H1 (cell line): ENCODE measurements at regions not wholly inside any gene's neighbourhood (a gene's known extent, or its start where the extent isn't known, plus 50 kb on each side); places are given as distances from the start of the nearest gene placed in this dataset.

ENCODE experiments used
- CTCF ChIA-PET: fragments of 300-600 bp; sonication (Branson Sonifier 250); formaldehyde crosslinking; loops from one replicate; lab custom pipeline; 2021; ENCODE audit not compliant: partially characterized antibody; lab: Charles Lee
- POLR2A ChIA-PET: fragments of 300-600 bp; sonication (Branson Sonifier 250); formaldehyde crosslinking; loops from one replicate; lab custom pipeline; 2021; ENCODE audit warnings: inconsistent platforms; ENCODE audit not compliant: partially characterized antibody; lab: Charles Lee
- DNase-seq, 2 experiments: peaks; one replicate each; pipeline versions ENCODE4 v3.0.0 to v3.0.0-alpha.2; 2010 to 2022; ENCODE audit warnings: low spot score in 2 of 2, low read depth in 1 of 2, mixed read lengths in 1 of 2
- FAIRE-seq: peaks from 2 replicates; lab custom pipeline; 2011; peaks lifted over from hg19 to GRCh38; lab: Jason Lieb, UNC
- H2AFZ ChIP-seq: 2 replicates; pipeline ENCODE4 v1.8.1; 2012; ENCODE audit warnings: low read length, inconsistent platforms
- H2AK5ac ChIP-seq: 2 replicates; pipeline ENCODE4 v1.6.1; 2013; ENCODE audit warnings: low read depth, low read length
- H2BK120ac ChIP-seq: replicated peaks from 2 replicates; pipeline ENCODE3; 2013; ENCODE audit warnings: low read depth, low read length, inconsistent platforms
- H2BK12ac ChIP-seq: 2 replicates; pipeline ENCODE4 v1.6.1; 2013; ENCODE audit warnings: low read depth, low read length
- H2BK15ac ChIP-seq: 2 replicates; pipeline ENCODE4 v1.6.1; 2013; ENCODE audit warnings: low read length
- H2BK20ac ChIP-seq: 2 replicates; pipeline ENCODE4 v1.6.1; 2013; ENCODE audit warnings: low read length
- H2BK5ac ChIP-seq: 2 replicates; pipeline ENCODE4 v1.6.1; 2013; ENCODE audit warnings: low read depth, low read length
- H3K14ac ChIP-seq: 2 replicates; pipeline ENCODE4 v1.6.1; 2013; ENCODE audit warnings: inconsistent platforms; ENCODE audit not compliant: insufficient read length
- H3K18ac ChIP-seq: 2 replicates; pipeline ENCODE4 v1.6.1; 2013; ENCODE audit warnings: low read length; ENCODE audit errors: extremely low read depth
- H3K23ac ChIP-seq: 2 replicates; pipeline ENCODE4 v1.6.1; 2013; ENCODE audit warnings: inconsistent platforms; ENCODE audit not compliant: insufficient read length
- H3K23me2 ChIP-seq: 2 replicates; pipeline ENCODE4 v1.6.1; 2013; ENCODE audit warnings: low read depth, low read length
- H3K27ac ChIP-seq: 2 replicates; pipeline ENCODE4 v1.6.1; 2011; ENCODE audit warnings: low read depth, low read length, inconsistent platforms
- H3K27me3 ChIP-seq, 4 experiments: replicated peaks in 1 of 4; 1 replicate in 1 of 4; 2 replicates in 3 of 4; pipeline versions ENCODE4 v1.6.1 to v1.8.1; 2011 to 2013; ENCODE audit warnings: low read length in 3 of 4, mild to moderate bottlenecking in 3 of 4, inconsistent platforms in 2 of 4, mixed read lengths in 2 of 4, moderate library complexity in 1 of 4; ENCODE audit not compliant: control insufficient read depth in 3 of 4, insufficient read depth in 3 of 4; ENCODE audit errors: extremely low read depth in 1 of 4
- H3K36me3 ChIP-seq, 4 experiments: 2 replicates each; pipeline versions ENCODE4 v1.6.1 to v1.8.1; 2011 to 2013; ENCODE audit warnings: mild to moderate bottlenecking in 4 of 4, low read length in 3 of 4, moderate library complexity in 2 of 4, control low read depth in 1 of 4, inconsistent platforms in 1 of 4; ENCODE audit not compliant: insufficient read depth in 4 of 4, control insufficient read depth in 2 of 4
- H3K4ac ChIP-seq: replicated peaks from 2 replicates; pipeline ENCODE3; 2013; ENCODE audit warnings: low read length, low read depth, mixed read lengths, inconsistent platforms; ENCODE audit not compliant: insufficient read length
- H3K4me1 ChIP-seq, 4 experiments: replicated peaks in 1 of 4; 1 replicate in 1 of 4; 2 replicates in 3 of 4; pipeline versions ENCODE4 v1.6.1 to v1.8.1; 2011 to 2013; ENCODE audit warnings: low read length in 3 of 4, inconsistent platforms in 2 of 4, mixed read lengths in 1 of 4; ENCODE audit not compliant: insufficient read depth in 4 of 4, control insufficient read depth in 3 of 4
- H3K4me2 ChIP-seq, 2 experiments: 2 replicates each; pipeline versions ENCODE4 v1.6.1 to v1.8.1; 2011 to 2013; ENCODE audit warnings: low read depth in 2 of 2, low read length in 2 of 2, control low read depth in 1 of 2, inconsistent platforms in 1 of 2, mild to moderate bottlenecking in 1 of 2; ENCODE audit not compliant: insufficient read depth in 1 of 2
- H3K4me3 ChIP-seq, 4 experiments: fragments of 200-600, 300-600 bp in 1 of 4; sonication (generic), shearing (Covaris generic), sonication (Bioruptor Twin) in 1 of 4; 2 replicates each; pipeline versions ENCODE4 v1.5.1 to v1.8.1; 2011 to 2016; ENCODE audit warnings: low read length in 4 of 4, low read depth in 3 of 4, control low read depth in 2 of 4, inconsistent platforms in 2 of 4, mild to moderate bottlenecking in 2 of 4, mixed read lengths in 1 of 4, moderate library complexity in 1 of 4; ENCODE audit not compliant: insufficient read depth in 2 of 4; ENCODE audit errors: extremely low read depth in 1 of 4
- H3K56ac ChIP-seq: replicated peaks from 2 replicates; pipeline ENCODE3; 2013; ENCODE audit warnings: low read depth, mild to moderate bottlenecking, mixed read lengths, low read length, inconsistent platforms; ENCODE audit not compliant: insufficient read length
- H3K79me1 ChIP-seq: 2 replicates; pipeline ENCODE4 v1.6.1; 2013; ENCODE audit warnings: low read depth, low read length, control low read depth
- H3K79me2 ChIP-seq, 2 experiments: 2 replicates each; pipeline versions ENCODE4 v1.6.1 to v1.8.1; 2012 to 2013; ENCODE audit warnings: low read length in 2 of 2, mild to moderate bottlenecking in 2 of 2, inconsistent platforms in 1 of 2; ENCODE audit not compliant: insufficient read depth in 2 of 2, control insufficient read depth in 1 of 2
- H3K9ac ChIP-seq, 4 experiments: replicated peaks in 1 of 4; 1 replicate in 1 of 4; 2 replicates in 3 of 4; pipeline versions ENCODE4 v1.6.1 to v1.8.1; 2011 to 2013; ENCODE audit warnings: low read depth in 3 of 4, low read length in 3 of 4, control low read depth in 2 of 4, mild to moderate bottlenecking in 2 of 4, moderate library complexity in 2 of 4, inconsistent platforms in 1 of 4; ENCODE audit errors: extremely low read depth in 1 of 4
- H3K9me3 ChIP-seq, 2 experiments: 2 replicates each; pipeline versions ENCODE4 v1.6.1 to v1.8.1; 2012 to 2013; ENCODE audit warnings: mild to moderate bottlenecking in 2 of 2, moderate library complexity in 2 of 2, control low read depth in 1 of 2, inconsistent platforms in 1 of 2, low read depth in 1 of 2, low read length in 1 of 2, mixed read lengths in 1 of 2; ENCODE audit not compliant: insufficient read depth in 2 of 2
- H4K20me1 ChIP-seq, 2 experiments: replicated peaks in 1 of 2; 2 replicates each; pipeline versions ENCODE3 to v1.8.1; 2011 to 2013; ENCODE audit warnings: inconsistent platforms in 2 of 2, low read length in 2 of 2, mild to moderate bottlenecking in 1 of 2; ENCODE audit not compliant: insufficient read depth in 2 of 2, control insufficient read depth in 1 of 2
- H4K5ac ChIP-seq: 2 replicates; pipeline ENCODE4 v1.6.1; 2013; ENCODE audit warnings: low read length, low read depth, mixed read lengths, inconsistent platforms; ENCODE audit not compliant: insufficient read length
- H4K8ac ChIP-seq: 2 replicates; pipeline ENCODE4 v1.8.0; 2013; ENCODE audit warnings: mild to moderate bottlenecking, moderate library complexity, low read length, inconsistent platforms; ENCODE audit not compliant: insufficient read depth; ENCODE audit errors: extremely low read depth
- H4K91ac ChIP-seq: replicated peaks from 2 replicates; pipeline ENCODE3; 2013; ENCODE audit warnings: low read length, mixed read lengths, inconsistent platforms; ENCODE audit not compliant: insufficient read length
- ATF3 ChIP-seq: IDR thresholded peaks from 2 replicates; pipeline ENCODE4 v1.6.1; 2011; ENCODE audit warnings: low read depth, mild to moderate bottlenecking, low read length; ENCODE audit not compliant: insufficient read depth
- CHD2 ChIP-seq: IDR thresholded peaks from 2 replicates; pipeline ENCODE4 v1.6.1; 2012; ENCODE audit warnings: low read length, improper control_type of control experiment
- CREB1 ChIP-seq: IDR thresholded peaks from 2 replicates; pipeline ENCODE4 v1.6.1; 2012; ENCODE audit warnings: inconsistent platforms
- GABPA ChIP-seq: IDR thresholded peaks from 2 replicates; pipeline ENCODE4 v1.6.1; 2011; ENCODE audit warnings: mild to moderate bottlenecking, low read length, moderate library complexity, borderline replicate concordance; ENCODE audit not compliant: insufficient read depth
- JUN ChIP-seq: IDR thresholded peaks from 2 replicates; pipeline ENCODE4 v1.6.1; 2011; ENCODE audit warnings: low read depth, mild to moderate bottlenecking, improper control_type of control experiment, low read length
- KDM5A ChIP-seq: fragments of 200-600 bp; IDR thresholded peaks from 2 replicates; pipeline ENCODE4 v1.7.1; 2012; ENCODE audit warnings: mild to moderate bottlenecking, low read length, inconsistent platforms, mixed read lengths
- MAX ChIP-seq: IDR thresholded peaks from 2 replicates; pipeline ENCODE4 v1.6.1; 2012; ENCODE audit warnings: inconsistent platforms
- RBBP5 ChIP-seq: IDR thresholded peaks from 2 replicates; pipeline ENCODE4 v1.7.1; 2012; ENCODE audit warnings: low read depth, mild to moderate bottlenecking, inconsistent platforms, low read length, moderate library complexity, borderline replicate concordance
- SAP30 ChIP-seq: fragments of 300-600 bp; sonication (generic); IDR thresholded peaks from 2 replicates; pipeline ENCODE4 v1.7.1; 2012; ENCODE audit warnings: low read length, moderate library complexity, mild to moderate bottlenecking, inconsistent platforms; ENCODE audit not compliant: insufficient read depth, insufficient replicate concordance
- SIRT6 ChIP-seq: IDR thresholded peaks from one replicate; pipeline ENCODE4 v1.7.1; 2012; ENCODE audit warnings: low read length, inconsistent platforms
- SP4 ChIP-seq: IDR thresholded peaks from 2 replicates; pipeline ENCODE4 v1.6.1; 2012; ENCODE audit warnings: low read length, inconsistent platforms
- SRF ChIP-seq: IDR thresholded peaks from 2 replicates; pipeline ENCODE4 v1.6.1; 2011; ENCODE audit warnings: mild to moderate bottlenecking, low read depth, low read length, moderate library complexity
- SUZ12 ChIP-seq: fragments of 200-600 bp; sonication (generic); IDR thresholded peaks from 2 replicates; pipeline ENCODE4 v1.6.1; 2012; ENCODE audit warnings: mild to moderate bottlenecking, inconsistent platforms, low read length, moderate library complexity, mixed read lengths
- TEAD4 ChIP-seq: IDR thresholded peaks from 2 replicates; pipeline ENCODE4 v1.6.1; 2012; ENCODE audit warnings: low read depth, low read length, inconsistent platforms, mixed read lengths
- WGBS, 2 experiments: shearing (Covaris generic) in 1 of 2; methylation state at CpG; one replicate each; pipeline versions ENCODE4 v1.1.6 to v1.1.7; 2013 to 2015; ENCODE audit warnings: low lambda C conversion rate in 2 of 2, mixed read lengths in 2 of 2, inconsistent platforms in 1 of 2, low coverage in 1 of 2, missing lambda C conversion rate in 1 of 2; ENCODE audit not compliant: insufficient replicate concordance in 2 of 2, insufficient coverage in 1 of 2, insufficient read length in 1 of 2; ENCODE audit errors: extremely low coverage in 1 of 2, missing lambda C conversion rate in 1 of 2; 5-methylcytosine and 5-hydroxymethylcytosine counted together

- Histone ChIP-seq H3K23me2 (no peaks in the 10 kb centered on the region; the same call in 1 of the 2 replicates), H3K9me3 (no peaks in the 10 kb centered on the region), H3K79me1 (no peaks in the 10 kb centered on the region), H3K14ac (no peak overlapping the region), H2BK5ac (no peak overlapping the region), H2BK120ac (no peak overlapping the region), H3K18ac (no peak overlapping the region), H3K23ac (no peak overlapping the region), H4K20me1 (no peaks in the 10 kb centered on the region), H3K79me2 (no peaks in the 10 kb centered on the region), H2AK5ac (no peak overlapping the region), H3K4ac (no peak overlapping the region), H4K5ac (no peak overlapping the region), H2BK12ac (no peak overlapping the region), H3K56ac (no peak overlapping the region), H3K27me3 (no peaks in the 10 kb centered on the region), H2AFZ (no peak overlapping the region), H4K91ac (no peak overlapping the region), H3K4me3 (no peak overlapping the region), H4K8ac (no peak overlapping the region), H3K4me1 (peaks cover 2 to 4% (median 4%) of the 10 kb centered on the region in 4 experiments; a peak in 5 of 7 replicates), H3K4me2 (no peak overlapping the region), H2BK20ac (no peak overlapping the region), H3K36me3 (no peaks in the 10 kb centered on the region), H3K9ac (no peak overlapping the region), H3K27ac (no peak overlapping the region), H2BK15ac (no peak overlapping the region)
- POLR2A ChIA-PET: no interaction called here
- DNase-seq (no peak), FAIRE-seq (no peak)
- TF ChIP-seq CREB1: no peak
- TF ChIP-seq SIRT6: no peak
- TF ChIP-seq JUN: no peak
- no peak for TF ChIP-seq SP4
- TF ChIP-seq SRF: no peak
- no peak for TF ChIP-seq SAP30
- TF ChIP-seq TEAD4: no peak
- no peak for TF ChIP-seq CHD2
- TF ChIP-seq MAX: no peak
- no peak for TF ChIP-seq SUZ12
- TF ChIP-seq RBBP5: no peak
- TF ChIP-seq KDM5A: no peak
- TF ChIP-seq ATF3: no peak
- TF ChIP-seq GABPA: no peak
- CTCF ChIA-PET: interaction anchor here (0.7 to 1.3 kb wide), 2 partner anchors 13 to 1086 kb away, joined by 3 to 8 read pairs; no protein-coding TSS in a partner anchor
- 89% methylated on average over 2 of the region's 2 CpGs; no CpG with 5 or more reads in 1 of the 2 experiments for WGBS, 2 experiments
These were observed 52.1 kb downstream of the CARTPT start for GRCh38 chr5:71771191-71771590.
